Nephron (organoid): ENCODE measurements at regions not wholly inside any gene's neighbourhood (a gene's known extent, or its start where the extent isn't known, plus 50 kb on each side); places are given as distances from the start of the nearest gene placed in this dataset.
"Not testable (repeated sequence)": the region's sequence is repeated elsewhere in the genome, so short reads cannot be mapped to it uniquely, and the experiment has no call there.

ENCODE experiments used
- H3K27ac Mint-ChIP-seq, 3 experiments: 2 replicates each; pipeline ENCODE4 v1.8.0; 2020; ENCODE audit warnings: mixed read lengths in 3 of 3, mild to moderate bottlenecking in 2 of 3, moderate library complexity in 1 of 3
- H3K27me3 Mint-ChIP-seq: 2 replicates; pipeline ENCODE4 v1.8.0; 2021; ENCODE audit warnings: low read depth, mild to moderate bottlenecking, moderate library complexity, mixed read lengths
- H3K36me3 Mint-ChIP-seq: 2 replicates; pipeline ENCODE4 v1.8.0; 2020; ENCODE audit warnings: low read depth, mixed read lengths
- H3K4me1 Mint-ChIP-seq: 2 replicates; pipeline ENCODE4 v1.8.0; 2020; ENCODE audit warnings: mixed read lengths
- H3K4me3 Mint-ChIP-seq, 3 experiments: 2 replicates each; pipeline ENCODE4 v1.8.0; 2020; ENCODE audit warnings: mild to moderate bottlenecking in 3 of 3, mixed read lengths in 3 of 3, moderate library complexity in 2 of 3
- H3K9me3 Mint-ChIP-seq: 2 replicates; pipeline ENCODE4 v1.8.0; 2020; ENCODE audit warnings: mixed read lengths
- TF ChIP-seq, protein P1 (sequence below), 3 experiments: fragments of 200-600 bp; sonication (generic); IDR thresholded peaks; one replicate each; pipeline ENCODE4 v1.5.0; 2021; ENCODE audit warnings: antibody characterized with exemption in 3 of 3; ENCODE audit not compliant: unreplicated experiment in 3 of 3

DNA sequence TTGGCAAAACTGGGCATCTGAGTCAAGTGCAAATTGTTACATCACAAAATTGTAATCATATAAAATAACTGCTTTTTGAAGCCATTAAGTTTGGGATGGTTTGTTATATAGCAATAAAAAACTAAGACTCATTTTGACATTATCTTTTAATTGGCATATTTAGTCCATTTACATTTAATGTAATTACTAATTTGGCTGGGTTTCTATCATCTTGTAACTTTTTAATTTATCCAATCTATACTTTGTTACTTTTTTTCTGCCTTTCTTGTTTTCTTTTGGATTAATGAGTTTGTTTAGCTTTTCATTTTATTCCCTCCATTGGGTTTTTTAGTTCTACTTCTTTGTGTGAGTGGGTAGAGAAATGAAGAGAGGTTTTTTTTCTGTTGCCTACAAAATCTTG, 76.3 kb downstream of the DRAM2 start:
- H3K4me3 Mint-ChIP-seq: no peak overlapping the region
- TF ChIP-seq, protein P1, sequence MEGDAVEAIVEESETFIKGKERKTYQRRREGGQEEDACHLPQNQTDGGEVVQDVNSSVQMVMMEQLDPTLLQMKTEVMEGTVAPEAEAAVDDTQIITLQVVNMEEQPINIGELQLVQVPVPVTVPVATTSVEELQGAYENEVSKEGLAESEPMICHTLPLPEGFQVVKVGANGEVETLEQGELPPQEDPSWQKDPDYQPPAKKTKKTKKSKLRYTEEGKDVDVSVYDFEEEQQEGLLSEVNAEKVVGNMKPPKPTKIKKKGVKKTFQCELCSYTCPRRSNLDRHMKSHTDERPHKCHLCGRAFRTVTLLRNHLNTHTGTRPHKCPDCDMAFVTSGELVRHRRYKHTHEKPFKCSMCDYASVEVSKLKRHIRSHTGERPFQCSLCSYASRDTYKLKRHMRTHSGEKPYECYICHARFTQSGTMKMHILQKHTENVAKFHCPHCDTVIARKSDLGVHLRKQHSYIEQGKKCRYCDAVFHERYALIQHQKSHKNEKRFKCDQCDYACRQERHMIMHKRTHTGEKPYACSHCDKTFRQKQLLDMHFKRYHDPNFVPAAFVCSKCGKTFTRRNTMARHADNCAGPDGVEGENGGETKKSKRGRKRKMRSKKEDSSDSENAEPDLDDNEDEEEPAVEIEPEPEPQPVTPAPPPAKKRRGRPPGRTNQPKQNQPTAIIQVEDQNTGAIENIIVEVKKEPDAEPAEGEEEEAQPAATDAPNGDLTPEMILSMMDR (IDR thresholded peaks at IDR 0.05; ENCODE audit: unreplicated experiment in 3 of 3): no peak
- H3K4me1 Mint-ChIP-seq: no peaks in the 10 kb centered on the region
- H3K27me3 Mint-ChIP-seq: no peaks in the 10 kb centered on the region
- H3K36me3 Mint-ChIP-seq: no peaks in the 10 kb centered on the region
- no peak overlapping the region for H3K27ac Mint-ChIP-seq
- H3K9me3 Mint-ChIP-seq: peaks cover 27% of the 10 kb centered on the region

DNA sequence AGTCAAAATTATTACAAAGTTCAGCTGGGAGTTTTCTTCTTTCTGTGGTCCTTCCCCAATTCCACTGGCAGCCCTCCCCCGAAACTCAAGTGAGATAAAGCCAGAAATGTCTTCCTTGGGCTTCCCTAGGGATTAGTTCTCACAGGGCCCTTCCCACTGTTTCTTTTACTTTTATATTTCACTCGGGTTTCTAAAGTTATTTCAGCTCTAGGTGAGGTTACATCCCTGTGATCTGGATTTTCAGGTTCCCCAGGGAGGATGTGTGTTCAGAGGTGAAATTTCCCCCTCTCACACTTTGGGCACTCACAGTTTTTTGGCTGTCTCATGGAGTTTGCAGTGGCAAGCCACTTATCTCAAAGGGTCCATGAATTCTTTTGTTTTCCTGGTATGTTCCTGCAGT, 77.3 kb downstream of the DRAM2 start:
- H3K4me1 Mint-ChIP-seq: no peaks in the 10 kb centered on the region
- no peak overlapping the region for H3K4me3 Mint-ChIP-seq
- no peak overlapping the region for H3K27ac Mint-ChIP-seq
- no peaks in the 10 kb centered on the region for H3K36me3 Mint-ChIP-seq
- TF ChIP-seq, protein P1 (IDR thresholded peaks at IDR 0.05; ENCODE audit: unreplicated experiment in 3 of 3): no peak
- H3K9me3 Mint-ChIP-seq: peaks cover 22% of the 10 kb centered on the region
- H3K27me3 Mint-ChIP-seq: no peaks in the 10 kb centered on the region

DNA sequence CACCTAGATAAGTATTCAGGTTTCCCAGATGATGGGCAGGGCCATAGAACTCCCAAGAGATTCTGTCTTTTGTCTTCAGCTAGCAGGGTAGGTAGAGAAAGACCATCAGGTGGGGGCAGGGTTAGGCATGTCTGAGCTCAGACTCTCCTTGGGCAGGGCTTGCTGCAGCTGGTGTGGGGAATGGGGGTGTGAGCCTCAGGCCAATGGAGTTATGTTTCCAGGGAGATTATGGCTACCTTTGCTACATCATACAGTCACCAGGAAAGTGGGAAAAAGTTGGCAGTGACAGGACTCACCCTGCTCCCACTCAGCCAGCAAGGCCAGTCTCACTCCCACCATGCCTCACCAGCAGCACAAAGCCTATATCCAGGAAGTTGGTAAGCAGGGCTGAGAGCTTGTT, 77.8 kb downstream of the DRAM2 start:
- TF ChIP-seq, protein P1 (IDR thresholded peaks at IDR 0.05; ENCODE audit: unreplicated experiment in 3 of 3): no peak
- Mint-ChIP-seq H3K4me3 (no peak overlapping the region), H3K36me3 (no peaks in the 10 kb centered on the region), H3K27me3 (no peaks in the 10 kb centered on the region), H3K4me1 (no peaks in the 10 kb centered on the region), H3K9me3 (peaks cover 22% of the 10 kb centered on the region), H3K27ac (no peak overlapping the region)

DNA sequence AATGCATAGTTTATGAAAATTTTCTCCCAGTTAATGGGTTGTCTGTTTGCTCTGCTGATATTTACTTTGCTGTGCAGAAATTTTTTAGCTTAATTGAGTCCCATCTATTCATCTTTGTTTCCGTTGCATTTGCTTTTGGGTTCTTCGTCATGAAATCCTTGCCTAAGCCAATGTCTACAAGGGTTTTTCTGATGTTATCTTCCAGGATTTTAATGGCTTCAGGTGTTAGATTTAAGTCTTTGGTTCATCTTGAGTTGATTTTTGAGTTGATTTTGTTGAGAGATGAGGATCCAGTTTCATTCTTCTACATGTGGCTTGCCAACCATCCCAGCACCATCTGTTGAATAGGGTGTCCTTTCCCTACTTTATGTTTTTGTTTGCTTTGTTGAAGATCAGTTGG, 85.2 kb downstream of the DRAM2 start:
- Mint-ChIP-seq H3K9me3 (peaks cover 6% of the 10 kb centered on the region), H3K4me3 (no peak overlapping the region), H3K27me3 (no peaks in the 10 kb centered on the region), H3K36me3 (no peaks in the 10 kb centered on the region), H3K27ac (no peak overlapping the region), H3K4me1 (no peaks in the 10 kb centered on the region)
- TF ChIP-seq, protein P1 (IDR thresholded peaks at IDR 0.05; ENCODE audit: unreplicated experiment in 3 of 3): no peak

DNA sequence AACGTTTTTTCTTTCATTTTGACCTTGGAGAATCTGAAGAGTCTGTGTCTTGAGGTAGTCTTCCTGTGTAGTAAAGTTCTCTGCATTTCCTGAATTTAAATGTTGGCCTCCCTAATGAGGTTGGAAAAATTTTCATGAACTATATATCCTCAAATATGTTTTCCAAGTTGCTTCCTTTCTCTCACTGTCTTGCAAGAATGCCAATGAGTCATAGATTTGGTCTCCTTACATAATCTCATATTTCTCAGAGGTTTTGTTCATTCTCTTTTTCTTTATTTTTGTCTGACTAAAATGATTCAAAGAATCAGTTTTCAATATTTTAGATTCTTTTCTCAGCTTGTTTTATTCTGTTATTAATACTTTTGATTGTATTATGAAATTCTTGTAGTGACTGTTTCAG, 87.6 kb downstream of the DRAM2 start:
- Mint-ChIP-seq H3K4me1 (no peaks in the 10 kb centered on the region), H3K4me3 (no peak overlapping the region), H3K9me3 (peaks cover 6% of the 10 kb centered on the region), H3K27me3 (no peaks in the 10 kb centered on the region), H3K36me3 (no peaks in the 10 kb centered on the region), H3K27ac (no peak overlapping the region)
- TF ChIP-seq, protein P1 (IDR thresholded peaks at IDR 0.05; ENCODE audit: unreplicated experiment in 3 of 3): no peak

DNA sequence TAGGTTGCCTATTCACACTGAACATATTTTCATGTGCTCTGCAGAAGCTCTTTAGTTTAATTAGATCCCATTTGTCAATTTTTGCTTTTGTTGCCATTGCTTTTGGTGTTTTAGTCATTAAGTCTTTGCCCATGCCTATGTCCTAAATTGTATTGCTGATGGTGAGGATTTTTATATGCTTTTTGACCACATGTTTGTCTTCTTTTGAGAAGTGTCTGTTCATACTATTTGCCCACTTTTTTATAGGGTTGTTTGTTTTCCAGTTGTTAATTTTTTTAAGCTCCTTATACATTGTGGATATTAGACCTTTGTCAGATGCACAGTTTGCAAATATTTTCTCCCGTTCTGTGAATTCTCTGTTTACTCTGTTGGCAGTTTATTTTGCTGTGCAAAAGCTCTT, 84.5 kb upstream of the LRIF1 start:
- H3K4me3 Mint-ChIP-seq, H3K4me1 Mint-ChIP-seq, H3K27ac Mint-ChIP-seq: not testable (repeated sequence)

More for the DNA sequence above, 84.5 kb upstream of the LRIF1 start:
- H3K27me3 Mint-ChIP-seq, H3K9me3 Mint-ChIP-seq, H3K36me3 Mint-ChIP-seq: not testable (repeated sequence)
